Activated CD8-positive, alpha-beta memory T cell treated with anti-CD3 and anti-CD28 coated beads for 1 hour (primary cell): ENCODE measurements at regions not wholly inside any gene's neighbourhood (a gene's known extent, or its start where the extent isn't known, plus 50 kb on each side); places are given as distances from the start of the nearest gene placed in this dataset.

Experiments
- DNase-seq, 2 donors: peaks; one replicate each; pipeline ENCODE4 v3.0.0-alpha.2; 2020; ENCODE audit warnings: low read depth in 1 of 2; ENCODE audit errors: extremely low read depth in 1 of 2

DNA sequence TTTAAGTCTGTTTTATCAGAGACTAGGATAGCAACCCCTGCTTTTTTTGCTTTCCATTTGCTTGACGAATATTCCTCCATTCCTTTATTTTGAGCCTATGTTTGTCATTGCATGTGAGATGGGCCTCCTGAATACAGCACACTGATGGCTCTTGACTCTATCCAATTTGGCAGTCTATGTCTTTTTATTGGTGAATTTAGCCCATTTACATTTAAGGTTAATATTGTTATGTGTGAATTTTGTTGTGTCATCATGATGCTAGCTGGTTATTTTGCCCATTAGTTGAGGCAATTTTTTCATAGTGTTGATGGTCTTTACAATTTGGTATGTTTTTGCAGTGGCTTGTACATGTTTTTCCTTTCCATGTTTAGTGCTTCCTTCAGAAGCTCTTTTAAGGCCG is 50.7 kb upstream of the PDE4B start:
- DNase-seq, result no peak
